ENCODE measurements at regions not wholly inside any gene's neighbourhood (a gene's known extent, or its start where the extent isn't known, plus 50 kb on each side); places are given as distances from the start of the nearest gene placed in this dataset.

DNA sequence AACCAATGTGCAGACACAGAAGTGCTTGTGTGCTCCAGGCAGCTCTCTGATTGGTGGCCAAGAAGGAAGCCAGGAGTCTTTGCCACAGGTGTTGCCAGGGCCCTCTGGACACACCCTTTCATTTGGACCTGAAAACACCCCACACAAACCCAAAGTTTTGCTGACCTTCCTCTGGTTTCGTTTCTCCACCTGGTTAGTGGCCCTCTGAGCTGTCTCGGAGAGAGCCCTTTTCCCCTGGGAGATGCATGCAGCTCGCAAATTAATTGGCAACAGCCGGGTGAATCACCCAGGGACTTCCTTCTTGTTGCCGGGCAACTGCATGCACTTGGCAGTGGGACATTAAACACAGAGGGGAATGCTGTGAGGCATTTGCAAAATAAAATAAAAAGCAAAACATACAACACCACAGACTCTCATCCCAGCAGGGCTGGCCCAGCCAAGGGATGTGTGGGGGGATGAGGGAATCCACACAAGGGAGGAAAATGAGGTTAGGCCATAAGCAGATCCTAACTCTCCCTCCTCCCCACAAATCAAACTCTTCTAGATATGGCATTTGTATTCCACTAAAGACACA is 286.6 kb downstream of the SOX9 start:
- Histone ChIP-seq H3K4me1 (ENCODE audit: insufficient read depth, low read length, poor library complexity, severe bottlenecking) (no peaks in the 10 kb centered on the region), H3K9me2 (replicated peaks; ENCODE audit: low read depth, low read length) (no peaks in the 10 kb centered on the region), H3K79me2 (ENCODE audit: insufficient read depth, low read length) (no peaks in the 10 kb centered on the region), H3K36me3 (ENCODE audit: insufficient read depth, low read length) (no peaks in the 10 kb centered on the region), H3K9me3 (ENCODE audit: insufficient read depth, low read depth, low read length) (no peaks in the 10 kb centered on the region; the same call in 1 of the 2 replicates), H2AFZ (ENCODE audit: low read length) (no peak overlapping the region), H3K9ac (ENCODE audit: low read depth, low read length, poor library complexity, severe bottlenecking) (no peak overlapping the region), H3K4me3 (ENCODE audit: low read length, poor library complexity, severe bottlenecking) (no peak overlapping the region), H3K4me2 (ENCODE audit: low read depth, low read length, poor library complexity, severe bottlenecking) (no peak overlapping the region), H3F3A (ENCODE audit: low read depth) (no peaks in the 10 kb centered on the region), H3K27me3 (ENCODE audit: insufficient read depth, low read length, poor library complexity, severe bottlenecking) (no peaks in the 10 kb centered on the region), H4K20me1 (ENCODE audit: insufficient read depth, low read length, poor library complexity, severe bottlenecking) (no peaks in the 10 kb centered on the region)
- no peak for TF ChIP-seq CTCF (conservative IDR thresholded peaks at IDR 0.05; ENCODE audit: low read length)

- H3K4me1 ChIP-seq (ENCODE audit: insufficient read depth, low read length, poor library complexity, severe bottlenecking), result no peaks in the 10 kb centered on the region
- no peaks in the 10 kb centered on the region for H3K36me3 ChIP-seq (ENCODE audit: insufficient read depth, low read length)
- no peak overlapping the region for H3K4me2 ChIP-seq (ENCODE audit: low read depth, low read length, poor library complexity, severe bottlenecking)
- H3K79me2 ChIP-seq (ENCODE audit: insufficient read depth, low read length), result no peaks in the 10 kb centered on the region
- no peaks in the 10 kb centered on the region for H3K27me3 ChIP-seq (ENCODE audit: insufficient read depth, low read length, poor library complexity, severe bottlenecking)
- no peak overlapping the region for H2AFZ ChIP-seq (ENCODE audit: low read length)
- H3K9ac ChIP-seq (ENCODE audit: low read depth, low read length, poor library complexity, severe bottlenecking), result no peak overlapping the region
- no peaks in the 10 kb centered on the region for H3F3A ChIP-seq (ENCODE audit: low read depth)
- no peaks in the 10 kb centered on the region; the same call in 1 of the 2 replicates for H3K9me3 ChIP-seq (ENCODE audit: insufficient read depth, low read depth, low read length)
- no peak for TF ChIP-seq CTCF (conservative IDR thresholded peaks at IDR 0.05; ENCODE audit: low read length)
- TF ChIP-seq EZH2phosphoT487 (IDR thresholded peaks at IDR 0.05; ENCODE audit: borderline replicate concordance), result no peak
- no peaks in the 10 kb centered on the region for H3K9me2 ChIP-seq (replicated peaks; ENCODE audit: low read depth, low read length)
- no peak overlapping the region for H3K4me3 ChIP-seq (ENCODE audit: low read length, poor library complexity, severe bottlenecking)
- H4K20me1 ChIP-seq (ENCODE audit: insufficient read depth, low read length, poor library complexity, severe bottlenecking), result no peaks in the 10 kb centered on the region
These were observed 287.1 kb downstream of the SOX9 start for GRCh38 chr17:72407931-72408330.

- TF ChIP-seq EZH2phosphoT487 (IDR thresholded peaks at IDR 0.05; ENCODE audit: borderline replicate concordance), result no peak
- no peak for TF ChIP-seq CTCF (conservative IDR thresholded peaks at IDR 0.05; ENCODE audit: low read length)
- H3K9me2 ChIP-seq (replicated peaks; ENCODE audit: low read depth, low read length), result no peaks in the 10 kb centered on the region
- H3K9me3 ChIP-seq (ENCODE audit: insufficient read depth, low read depth, low read length), result no peaks in the 10 kb centered on the region; the same call in 1 of the 2 replicates
- no peaks in the 10 kb centered on the region for H4K20me1 ChIP-seq (ENCODE audit: insufficient read depth, low read length, poor library complexity, severe bottlenecking)
- H3K79me2 ChIP-seq (ENCODE audit: insufficient read depth, low read length), result no peaks in the 10 kb centered on the region
- H3K27me3 ChIP-seq (ENCODE audit: insufficient read depth, low read length, poor library complexity, severe bottlenecking), result no peaks in the 10 kb centered on the region
- H3K4me2 ChIP-seq (ENCODE audit: low read depth, low read length, poor library complexity, severe bottlenecking), result no peak overlapping the region
- no peaks in the 10 kb centered on the region for H3F3A ChIP-seq (ENCODE audit: low read depth)
- no peaks in the 10 kb centered on the region for H3K36me3 ChIP-seq (ENCODE audit: insufficient read depth, low read length)
- no peak overlapping the region for H2AFZ ChIP-seq (ENCODE audit: low read length)
- H3K4me3 ChIP-seq (ENCODE audit: low read length, poor library complexity, severe bottlenecking), result no peak overlapping the region
- no peak overlapping the region for H3K9ac ChIP-seq (ENCODE audit: low read depth, low read length, poor library complexity, severe bottlenecking)
- H3K4me1 ChIP-seq (ENCODE audit: insufficient read depth, low read length, poor library complexity, severe bottlenecking), result no peaks in the 10 kb centered on the region
These were observed 287.8 kb downstream of the SOX9 start for GRCh38 chr17:72408641-72409040.

All from Loucy (cell line).